Loucy (cell line): ENCODE measurements at regions not wholly inside any gene's neighbourhood (a gene's known extent, or its start where the extent isn't known, plus 50 kb on each side); places are given as distances from the start of the nearest gene placed in this dataset.

Experiments used
- H2AFZ ChIP-seq: fragments of 200-600 bp; sonication (generic); 2 replicates; pipeline ENCODE4 v1.6.0; 2016; ENCODE audit warnings: antibody characterized with exemption, mild to moderate bottlenecking, low read length, moderate library complexity
- H3F3A ChIP-seq: fragments of 200-600 bp; 2 replicates; pipeline ENCODE4 v1.6.0; 2016; ENCODE audit warnings: antibody characterized with exemption, low read depth, mild to moderate bottlenecking
- H3K27me3 ChIP-seq: fragments of 200-600 bp; sonication (generic); 2 replicates; pipeline ENCODE4 v1.6.1; 2014; ENCODE audit warnings: low read length, mild to moderate bottlenecking; ENCODE audit not compliant: insufficient read depth, poor library complexity, severe bottlenecking
- H3K36me3 ChIP-seq: fragments of 200-600 bp; sonication (generic); 2 replicates; pipeline ENCODE4 v1.6.1; 2016; ENCODE audit warnings: low read length; ENCODE audit not compliant: insufficient read depth
- H3K4me1 ChIP-seq: fragments of 200-600 bp; sonication (generic); 2 replicates; pipeline ENCODE4 v1.5.1; 2014; ENCODE audit warnings: low read length, mild to moderate bottlenecking; ENCODE audit not compliant: insufficient read depth, poor library complexity, severe bottlenecking
- H3K4me2 ChIP-seq: fragments of 200-600 bp; sonication (generic); 2 replicates; pipeline ENCODE4 v1.6.0; 2014; ENCODE audit warnings: antibody characterized with exemption, low read length, low read depth, mild to moderate bottlenecking; ENCODE audit not compliant: poor library complexity, severe bottlenecking
- H3K4me3 ChIP-seq: fragments of 200-600 bp; sonication (generic); 2 replicates; pipeline ENCODE4 v1.5.1; 2014; ENCODE audit warnings: low read length, mild to moderate bottlenecking, mixed read lengths; ENCODE audit not compliant: poor library complexity, severe bottlenecking
- H3K79me2 ChIP-seq: fragments of 200-600 bp; sonication (generic); 2 replicates; pipeline ENCODE4 v1.6.1; 2014; ENCODE audit warnings: low read length; ENCODE audit not compliant: insufficient read depth
- H3K9ac ChIP-seq: fragments of 200-600 bp; sonication (generic); 2 replicates; pipeline ENCODE4 v1.6.0; 2014; ENCODE audit warnings: mild to moderate bottlenecking, low read depth, low read length, moderate library complexity; ENCODE audit not compliant: poor library complexity, severe bottlenecking
- H3K9me2 ChIP-seq: fragments of 200-600 bp; sonication (generic); replicated peaks from 2 replicates; pipeline ENCODE4 v1.6.1; 2016; ENCODE audit warnings: low read depth, low read length, mixed read lengths
- H3K9me3 ChIP-seq: fragments of 200-600 bp; sonication (generic); 2 replicates; pipeline ENCODE4 v1.6.1; 2014; ENCODE audit warnings: mild to moderate bottlenecking, antibody characterized with exemption, low read length, low read depth; ENCODE audit not compliant: insufficient read depth
- H4K20me1 ChIP-seq: fragments of 200-600 bp; sonication (generic); 2 replicates; pipeline ENCODE4 v1.6.0; 2014; ENCODE audit warnings: antibody characterized with exemption, low read length, mild to moderate bottlenecking; ENCODE audit not compliant: insufficient read depth, poor library complexity, severe bottlenecking
- CTCF ChIP-seq: fragments of 200-600 bp; sonication (generic); conservative IDR thresholded peaks from 2 replicates; pipeline ENCODE4 v1.5.1; 2014; ENCODE audit warnings: mild to moderate bottlenecking, antibody characterized with exemption, low read length
- EZH2phosphoT487 ChIP-seq: fragments of 200-600 bp; IDR thresholded peaks from 2 replicates; pipeline ENCODE4 v1.6.1; 2018; ENCODE audit warnings: antibody characterized with exemption, mild to moderate bottlenecking, moderate library complexity, borderline replicate concordance

GRCh38 chr16:11401161-11402050 is 56.1 kb downstream of the RMI2 start:
- Histone ChIP-seq H3K9me2 (no peaks in the 10 kb centered on the region), H3K4me1 (no peaks in the 10 kb centered on the region), H3K4me3 (no peak overlapping the region), H3F3A (no peaks in the 10 kb centered on the region), H3K27me3 (no peaks in the 10 kb centered on the region), H3K36me3 (no peaks in the 10 kb centered on the region), H2AFZ (no peak overlapping the region), H4K20me1 (no peaks in the 10 kb centered on the region), H3K4me2 (no peak overlapping the region), H3K9me3 (no peaks in the 10 kb centered on the region), H3K79me2 (no peaks in the 10 kb centered on the region), H3K9ac (no peak overlapping the region)
- TF ChIP-seq EZH2phosphoT487 (no peak), CTCF (no peak)

- no peaks in the 10 kb centered on the region for H3K9me3 ChIP-seq
- no peak overlapping the region for H3K4me3 ChIP-seq
- H3K27me3 ChIP-seq = no peaks in the 10 kb centered on the region
- H2AFZ ChIP-seq = no peak overlapping the region
- H3K9ac ChIP-seq = no peak overlapping the region
- H3K9me2 ChIP-seq = no peaks in the 10 kb centered on the region
- H3K79me2 ChIP-seq = no peaks in the 10 kb centered on the region
- H3K36me3 ChIP-seq = no peaks in the 10 kb centered on the region
- TF ChIP-seq CTCF (no peak), EZH2phosphoT487 (no peak)
- no peaks in the 10 kb centered on the region for H3K4me1 ChIP-seq
- no peaks in the 10 kb centered on the region for H3F3A ChIP-seq
- H3K4me2 ChIP-seq = no peak overlapping the region
- H4K20me1 ChIP-seq = no peaks in the 10 kb centered on the region
These were observed 56.9 kb downstream of the RMI2 start for GRCh38 chr16:11402051-11402744.

GRCh38 chr16:11402745-11403533 is 57.7 kb downstream of the RMI2 start:
- H3K9me2 ChIP-seq = no peaks in the 10 kb centered on the region
- H3K4me2 ChIP-seq = no peak overlapping the region
- no peaks in the 10 kb centered on the region for H3K9me3 ChIP-seq
- H3K4me3 ChIP-seq = no peak overlapping the region
- H3K9ac ChIP-seq = no peak overlapping the region
- H4K20me1 ChIP-seq = no peaks in the 10 kb centered on the region
- TF ChIP-seq CTCF (no peak), EZH2phosphoT487 (no peak)
- no peaks in the 10 kb centered on the region for H3K79me2 ChIP-seq
- no peaks in the 10 kb centered on the region for H3F3A ChIP-seq
- no peaks in the 10 kb centered on the region for H3K27me3 ChIP-seq
- no peaks in the 10 kb centered on the region for H3K4me1 ChIP-seq
- H3K36me3 ChIP-seq = no peaks in the 10 kb centered on the region
- H2AFZ ChIP-seq = no peak overlapping the region
